IPS-15b (cell line): ENCODE measurements at regions not wholly inside any gene's neighbourhood (a gene's known extent, or its start where the extent isn't known, plus 50 kb on each side); places are given as distances from the start of the nearest gene placed in this dataset.

Experiments
- H3K27me3 ChIP-seq: one replicate; pipeline ENCODE4 v1.6.1; 2013; ENCODE audit warnings: low read length; ENCODE audit not compliant: control insufficient read depth, insufficient read depth
- H3K36me3 ChIP-seq: one replicate; pipeline ENCODE4 v1.6.1; 2013; ENCODE audit warnings: low read length; ENCODE audit not compliant: control insufficient read depth, insufficient read depth
- H3K4me1 ChIP-seq: one replicate; pipeline ENCODE4 v1.6.1; 2013; ENCODE audit warnings: mild to moderate bottlenecking, low read length; ENCODE audit not compliant: control insufficient read depth, insufficient read depth
- H3K4me3 ChIP-seq: one replicate; pipeline ENCODE4 v1.5.1; 2013; ENCODE audit warnings: low read depth, low read length
- H3K9ac ChIP-seq: one replicate; pipeline ENCODE4 v1.6.1; 2013; ENCODE audit warnings: low read depth, mild to moderate bottlenecking, low read length
- H3K9me3 ChIP-seq: one replicate; pipeline ENCODE4 v1.6.1; 2013; ENCODE audit warnings: mild to moderate bottlenecking, low read length; ENCODE audit not compliant: control insufficient read depth, insufficient read depth

DNA sequence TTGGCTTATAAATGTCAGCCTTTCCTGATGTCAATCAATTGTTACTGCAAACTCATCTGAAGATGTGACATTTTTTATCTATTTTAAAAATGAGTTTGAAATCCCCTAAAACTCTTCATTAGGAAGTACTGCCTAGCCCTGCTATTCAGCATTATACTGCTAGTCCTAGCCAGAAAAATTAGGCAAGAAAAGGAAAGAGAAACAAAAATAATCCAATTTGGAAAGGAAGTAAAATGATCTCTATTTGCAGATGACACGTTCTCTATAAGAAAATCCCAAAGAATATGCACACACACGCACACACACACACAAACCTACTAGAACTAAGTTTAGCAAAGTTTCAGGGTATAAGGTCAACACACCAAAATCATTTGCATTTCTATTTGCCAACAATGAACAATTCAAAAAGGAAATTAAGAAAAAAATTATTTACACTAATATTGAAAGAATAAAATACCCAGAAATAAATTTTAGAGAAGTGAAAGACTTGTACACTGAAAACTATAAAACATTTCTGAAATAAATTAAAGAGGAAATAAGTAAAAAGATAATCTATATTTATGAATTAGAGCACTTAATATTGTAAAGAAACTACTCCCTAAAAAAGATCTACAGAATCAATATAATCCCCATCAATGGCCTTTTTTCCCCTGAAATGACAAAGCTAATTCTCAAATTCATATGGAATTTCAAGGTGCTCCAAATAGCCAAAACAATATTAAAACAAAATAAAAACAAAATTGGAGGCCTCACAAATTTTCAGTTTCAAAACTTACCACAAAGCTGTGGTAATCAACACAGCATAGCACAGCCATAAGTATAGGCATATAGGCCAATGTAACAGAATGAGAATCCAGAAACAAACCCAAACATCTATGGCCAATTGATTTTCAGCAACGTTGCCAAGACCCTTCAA is 433.7 kb upstream of the TRIB2 start:
- H3K9me3 ChIP-seq = no peaks in the 10 kb centered on the region
- no peaks in the 10 kb centered on the region for H3K4me1 ChIP-seq
- no peak overlapping the region for H3K4me3 ChIP-seq
- H3K36me3 ChIP-seq = no peaks in the 10 kb centered on the region
- no peaks in the 10 kb centered on the region for H3K27me3 ChIP-seq
- no peak overlapping the region for H3K9ac ChIP-seq

DNA sequence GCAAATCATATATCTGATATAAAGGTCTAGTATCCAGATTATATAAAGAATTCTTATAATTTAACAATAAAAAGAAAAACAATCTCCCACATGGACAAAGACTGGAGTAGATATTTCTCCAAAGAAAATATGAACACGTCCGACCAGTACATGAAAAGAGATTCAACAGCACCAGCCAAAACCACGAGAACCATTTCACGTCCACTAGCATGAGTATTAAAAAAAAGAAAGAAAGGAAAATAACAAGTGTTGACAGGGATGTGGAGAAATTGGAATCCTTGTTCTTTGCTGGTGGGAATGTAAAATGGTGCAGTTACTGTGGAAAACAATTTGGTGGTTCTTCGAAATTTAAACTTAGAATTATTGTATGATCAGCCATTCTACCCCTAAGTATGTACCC is 432.7 kb upstream of the TRIB2 start:
- H3K9ac ChIP-seq = no peak overlapping the region
- H3K4me1 ChIP-seq = no peaks in the 10 kb centered on the region
- H3K36me3 ChIP-seq = no peaks in the 10 kb centered on the region
- H3K4me3 ChIP-seq = no peak overlapping the region
- H3K27me3 ChIP-seq = no peaks in the 10 kb centered on the region
- no peaks in the 10 kb centered on the region for H3K9me3 ChIP-seq

- H3K4me1 ChIP-seq = no peaks in the 10 kb centered on the region
Measured at GRCh38 chr2:12284487-12284886, 432.2 kb upstream of the TRIB2 start.

DNA sequence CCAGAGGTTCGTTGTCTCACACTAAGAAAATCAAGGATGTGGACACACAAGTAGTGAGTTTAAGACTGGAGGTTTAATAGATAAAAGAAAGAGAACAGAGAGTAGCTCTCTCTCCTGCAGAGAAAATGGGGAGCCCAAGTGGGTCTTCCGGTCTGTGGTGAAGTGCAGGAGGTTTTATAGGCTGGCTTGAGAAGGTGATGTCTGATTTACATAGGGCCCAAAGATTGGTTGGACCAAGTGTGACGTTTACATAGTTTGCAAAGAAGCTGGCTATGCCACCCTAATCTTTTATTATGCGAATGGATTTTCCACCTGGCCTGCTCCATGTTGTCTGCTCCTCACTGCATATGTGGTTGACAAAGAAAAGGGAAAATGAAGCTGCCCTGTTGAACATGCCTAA is 430.4 kb upstream of the TRIB2 start:
- Histone ChIP-seq H3K4me1 (no peaks in the 10 kb centered on the region), H3K27me3 (no peaks in the 10 kb centered on the region), H3K9me3 (no peaks in the 10 kb centered on the region), H3K36me3 (no peaks in the 10 kb centered on the region), H3K4me3 (no peak overlapping the region), H3K9ac (no peak overlapping the region)

More at GRCh38 chr2:12284487-12284886, 432.2 kb upstream of the TRIB2 start:
- no peaks in the 10 kb centered on the region for H3K36me3 ChIP-seq
- no peaks in the 10 kb centered on the region for H3K9me3 ChIP-seq
- H3K27me3 ChIP-seq = no peaks in the 10 kb centered on the region
- no peak overlapping the region for H3K4me3 ChIP-seq
- no peak overlapping the region for H3K9ac ChIP-seq

DNA sequence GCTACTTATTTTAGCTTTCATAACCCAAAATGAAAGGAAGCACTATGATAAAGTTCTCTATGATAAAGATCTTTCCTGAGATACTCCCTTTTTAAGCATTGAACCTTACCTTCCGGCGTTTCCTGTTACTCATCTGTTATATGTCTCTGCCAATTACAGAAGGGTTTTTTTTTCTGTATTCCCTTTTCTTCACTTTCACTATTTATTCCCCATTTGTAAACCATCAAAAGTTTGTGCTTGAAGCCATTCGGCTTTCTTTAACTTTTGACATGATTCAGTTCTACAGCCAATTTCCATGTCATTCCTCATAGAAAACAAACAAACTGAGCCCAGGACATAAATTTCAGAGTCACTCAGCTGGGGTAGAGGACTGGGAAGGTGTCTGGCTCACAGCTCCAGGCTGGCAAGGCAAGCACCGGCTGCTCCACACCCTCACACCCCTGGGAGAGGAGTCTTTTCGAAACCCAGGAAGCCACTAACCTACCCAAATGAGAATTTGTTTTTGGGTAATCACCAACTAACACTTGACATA is 429.4 kb upstream of the TRIB2 start:
- H3K4me3 ChIP-seq = no peak overlapping the region
- no peaks in the 10 kb centered on the region for H3K36me3 ChIP-seq
- no peak overlapping the region for H3K9ac ChIP-seq
- no peaks in the 10 kb centered on the region for H3K9me3 ChIP-seq
- H3K27me3 ChIP-seq = no peaks in the 10 kb centered on the region
- H3K4me1 ChIP-seq = no peaks in the 10 kb centered on the region

DNA sequence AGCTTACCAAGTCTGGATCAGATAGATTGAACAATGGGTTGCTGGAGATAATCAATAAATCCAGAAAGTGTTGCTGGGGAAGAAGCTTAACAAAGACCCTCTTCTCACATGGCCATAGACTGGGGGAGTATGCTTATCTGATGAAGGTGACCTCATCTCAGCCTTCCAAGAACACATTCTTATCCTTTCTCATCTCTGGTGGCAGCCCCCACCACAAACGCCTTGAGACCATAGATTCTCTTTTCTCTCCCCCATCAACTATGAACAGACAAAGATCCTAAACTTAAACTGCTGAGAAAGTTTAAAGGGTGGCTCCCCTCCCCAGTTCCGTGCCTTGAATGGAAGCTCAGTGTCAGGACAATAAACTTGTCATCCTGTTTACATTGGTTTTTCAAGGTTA is 428.7 kb upstream of the TRIB2 start:
- Histone ChIP-seq H3K9me3 (no peaks in the 10 kb centered on the region), H3K4me3 (no peak overlapping the region), H3K9ac (no peak overlapping the region), H3K27me3 (no peaks in the 10 kb centered on the region), H3K4me1 (no peaks in the 10 kb centered on the region), H3K36me3 (no peaks in the 10 kb centered on the region)

GRCh38 chr2:12289120-12289802 is 427.5 kb upstream of the TRIB2 start:
- H3K4me3 ChIP-seq = no peak overlapping the region
- no peaks in the 10 kb centered on the region for H3K4me1 ChIP-seq
- H3K9ac ChIP-seq = no peak overlapping the region

GRCh38 chr2:12291303-12291702 is 425.4 kb upstream of the TRIB2 start:
- Histone ChIP-seq H3K36me3 (no peaks in the 10 kb centered on the region), H3K4me3 (no peak overlapping the region), H3K27me3 (no peaks in the 10 kb centered on the region), H3K9me3 (no peaks in the 10 kb centered on the region), H3K9ac (no peak overlapping the region), H3K4me1 (no peaks in the 10 kb centered on the region)

More at GRCh38 chr2:12289120-12289802, 427.5 kb upstream of the TRIB2 start:
- H3K9me3 ChIP-seq = no peaks in the 10 kb centered on the region
- no peaks in the 10 kb centered on the region for H3K36me3 ChIP-seq
- H3K27me3 ChIP-seq = no peaks in the 10 kb centered on the region

GRCh38 chr2:12293874-12294273 is 422.9 kb upstream of the TRIB2 start:
- Histone ChIP-seq H3K4me3 (no peak overlapping the region), H3K27me3 (no peaks in the 10 kb centered on the region), H3K4me1 (no peaks in the 10 kb centered on the region), H3K36me3 (no peaks in the 10 kb centered on the region), H3K9ac (no peak overlapping the region), H3K9me3 (no peaks in the 10 kb centered on the region)

GRCh38 chr2:12295856-12296519 is 420.7 kb upstream of the TRIB2 start:
- Histone ChIP-seq H3K9ac (no peak overlapping the region), H3K4me3 (no peak overlapping the region), H3K4me1 (no peaks in the 10 kb centered on the region), H3K9me3 (no peaks in the 10 kb centered on the region), H3K27me3 (no peaks in the 10 kb centered on the region), H3K36me3 (no peaks in the 10 kb centered on the region)

- H3K9ac ChIP-seq = no peak overlapping the region
- H3K4me1 ChIP-seq = no peaks in the 10 kb centered on the region
- H3K27me3 ChIP-seq = no peaks in the 10 kb centered on the region
- H3K36me3 ChIP-seq = no peaks in the 10 kb centered on the region
- H3K9me3 ChIP-seq = no peaks in the 10 kb centered on the region
- no peak overlapping the region for H3K4me3 ChIP-seq
Measured at GRCh38 chr2:12296915-12297314, 419.8 kb upstream of the TRIB2 start.
